ENCODE measurements at regions not wholly inside any gene's neighbourhood (a gene's known extent, or its start where the extent isn't known, plus 50 kb on each side); places are given as distances from the start of the nearest gene placed in this dataset.

DNA sequence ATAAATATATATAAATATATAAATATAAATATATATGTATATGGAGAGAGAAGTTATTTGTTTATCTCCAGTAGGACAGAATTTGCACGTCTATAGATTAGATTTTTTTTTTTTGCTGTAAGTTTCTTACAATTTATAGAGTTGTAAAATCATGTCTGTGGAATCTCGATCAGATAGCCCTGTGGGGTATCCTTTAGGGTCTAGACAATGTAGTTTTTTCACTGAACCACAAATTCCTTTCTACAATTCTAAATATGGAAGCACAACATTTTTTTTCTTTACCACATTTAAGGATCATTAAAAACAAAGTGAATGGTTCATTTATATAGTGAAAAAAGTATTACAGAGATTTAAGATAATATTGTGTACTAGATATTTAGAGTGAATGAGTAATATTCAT, 384.2 kb upstream of the ZNF608 start:
- intact Hi-C loops (cut with DNase I): no loop called here
- H3K27me3 ChIP-seq: no peaks in the 10 kb centered on the region
- H3K9me3 ChIP-seq: no peaks in the 10 kb centered on the region
- H3K27ac ChIP-seq: no peak overlapping the region
- ATAC-seq (no peak), DNase-seq (no peak)
- 96 to 99% (median 98%) methylated on average over 2 of the region's 2 CpGs for WGBS, 4 donors
- H3K4me1 ChIP-seq: no peaks in the 10 kb centered on the region
- TF ChIP-seq CTCF (IDR thresholded peaks at IDR 0.05) (no peak), POLR2A (IDR thresholded peaks at IDR 0.05) (no peak)
- H3K4me3 ChIP-seq: no peak overlapping the region
- no peaks in the 10 kb centered on the region for H3K36me3 ChIP-seq

DNA sequence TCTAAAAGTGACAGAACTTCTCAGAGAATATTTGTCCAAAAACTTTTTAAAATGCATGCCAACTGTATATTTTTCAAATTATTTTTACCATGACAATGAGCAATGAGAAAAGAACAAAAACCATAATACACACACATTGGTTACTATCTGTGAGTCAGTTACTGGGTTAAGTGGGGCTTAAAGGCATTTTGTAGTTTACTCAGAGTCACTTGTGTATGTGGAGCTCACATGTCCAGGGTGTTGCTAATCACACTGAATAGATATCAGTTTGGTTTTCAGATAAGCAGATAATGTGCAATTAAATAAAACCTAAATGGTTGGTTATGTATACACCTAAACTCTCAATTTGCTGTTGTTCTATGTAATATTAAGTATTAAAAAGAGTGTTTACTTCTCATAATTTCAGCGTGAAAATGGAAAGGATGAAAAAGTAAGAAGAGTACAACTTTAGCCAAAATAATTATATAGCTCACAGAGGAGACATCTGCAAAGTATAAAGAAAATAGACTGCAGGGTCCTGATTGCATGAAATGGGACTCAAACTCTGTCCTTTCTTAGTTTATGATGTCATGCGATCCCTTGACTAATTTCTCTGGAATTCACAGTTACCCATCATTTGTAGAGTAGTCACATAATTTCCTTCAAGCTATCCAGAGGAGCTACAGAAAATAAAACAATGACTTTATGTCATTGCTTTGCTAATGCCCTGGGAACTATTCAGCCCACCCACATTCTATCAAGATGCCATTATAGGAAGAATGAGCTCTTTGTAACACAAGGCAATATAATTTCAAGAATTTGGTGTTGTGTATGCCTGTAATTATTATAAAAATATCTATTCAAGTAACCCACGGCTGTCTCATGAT, 388.0 kb upstream of the ZNF608 start:
- no peak overlapping the region for H3K27ac ChIP-seq
- WGBS, 4 donors: 73 to 80% (median 78%) methylated on average over 3 of the region's 3 CpGs
- ATAC-seq (peak in 1 of 4 donors; percentile 69), DNase-seq (no peak)
- H3K27me3 ChIP-seq: no peaks in the 10 kb centered on the region
- no peaks in the 10 kb centered on the region for H3K9me3 ChIP-seq
- H3K4me3 ChIP-seq: no peak overlapping the region
- no peaks in the 10 kb centered on the region for H3K4me1 ChIP-seq
- intact Hi-C loops (cut with DNase I): no loop called here
- H3K36me3 ChIP-seq: no peaks in the 10 kb centered on the region
- TF ChIP-seq CTCF (IDR thresholded peaks at IDR 0.05) (no peak), POLR2A (IDR thresholded peaks at IDR 0.05) (no peak)

GRCh38 chr5:125137535-125137934, 391.1 kb upstream of the ZNF608 start:
- 85 to 93% (median 88%) methylated on average over 3 of the region's 3 CpGs for WGBS, 4 donors
- intact Hi-C loops (cut with DNase I): no loop called here
- DNase-seq (no peak), ATAC-seq (no peak)
- Histone ChIP-seq H3K27me3 (no peaks in the 10 kb centered on the region), H3K27ac (no peak overlapping the region), H3K9me3 (no peaks in the 10 kb centered on the region), H3K36me3 (no peaks in the 10 kb centered on the region), H3K4me3 (no peak overlapping the region), H3K4me1 (peaks cover 0 to 12% (median 0%) of the 10 kb centered on the region in 12 donors)
- no peak for TF ChIP-seq CTCF (IDR thresholded peaks at IDR 0.05)
- TF ChIP-seq POLR2A (IDR thresholded peaks at IDR 0.05): no peak

GRCh38 chr5:125138266-125138665, 391.8 kb upstream of the ZNF608 start:
- 55 to 76% (median 64%) methylated on average over 1 of the region's 1 CpG for WGBS, 4 donors
- ATAC-seq (no peak), DNase-seq (no peak)
- intact Hi-C loops (cut with DNase I): no loop called here
- no peaks in the 10 kb centered on the region for H3K36me3 ChIP-seq
- H3K27me3 ChIP-seq: no peaks in the 10 kb centered on the region
- H3K9me3 ChIP-seq: no peaks in the 10 kb centered on the region
- peaks cover 0 to 12% (median 0%) of the 10 kb centered on the region in 12 donors for H3K4me1 ChIP-seq
- no peak overlapping the region for H3K4me3 ChIP-seq
- H3K27ac ChIP-seq: no peak overlapping the region
- TF ChIP-seq POLR2A (IDR thresholded peaks at IDR 0.05) (no peak), CTCF (IDR thresholded peaks at IDR 0.05) (no peak)
